ENCODE measurements at regions not wholly inside any gene's neighbourhood (a gene's known extent, or its start where the extent isn't known, plus 50 kb on each side); places are given as distances from the start of the nearest gene placed in this dataset.
A peak's percentile ranks its signal among the peaks of the same experiment; 100 is the strongest.

GRCh38 chr1:96236156-96236739 is 485.3 kb upstream of the PTBP2 start:
- H3K36me3 ChIP-seq (ENCODE audit: control insufficient read depth, insufficient read depth, low read length): no peaks in the 10 kb centered on the region
- ChIA-PET CTCF (interaction anchor here (0.6 to 2.1 kb wide), 17 partner anchors 9 to 815 kb away, joined by 3 to 8 read pairs (median 3); no protein-coding TSS in a partner anchor), POLR2A (no interaction called here)
- TF ChIP-seq CTCF (IDR thresholded peaks at IDR 0.05; ENCODE audit: insufficient read depth, low read depth, low read length): peak; percentile 55
- no peak overlapping the region for H3K4me3 ChIP-seq (ENCODE audit: low read depth, low read length)
- H3K27me3 ChIP-seq (ENCODE audit: control insufficient read depth, insufficient read depth, low read length): 0 out of 2 replicates have a peak, but pooled peaks cover 2% of the 10 kb centered on the region
- peak; percentile 17 for DNase-seq (ENCODE audit: low read depth)

- Histone ChIP-seq H3K36me3 (ENCODE audit: control insufficient read depth, insufficient read depth, low read length) (no peaks in the 10 kb centered on the region), H3K27me3 (ENCODE audit: control insufficient read depth, insufficient read depth, low read length) (0 out of 2 replicates have a peak, but pooled peaks cover 2% of the 10 kb centered on the region), H3K4me3 (ENCODE audit: low read depth, low read length) (no peak overlapping the region)
- TF ChIP-seq CTCF (IDR thresholded peaks at IDR 0.05; ENCODE audit: insufficient read depth, low read depth, low read length): no peak
- ChIA-PET CTCF (no interaction called here), POLR2A (no interaction called here)
- DNase-seq (ENCODE audit: low read depth): no peak
These were observed 483.2 kb upstream of the PTBP2 start for GRCh38 chr1:96238426-96238825.

GRCh38 chr1:96240438-96240837 is 481.1 kb upstream of the PTBP2 start:
- ChIA-PET POLR2A (no interaction called here), CTCF (no interaction called here)
- TF ChIP-seq CTCF (IDR thresholded peaks at IDR 0.05; ENCODE audit: insufficient read depth, low read depth, low read length): no peak
- Histone ChIP-seq H3K4me3 (ENCODE audit: low read depth, low read length) (no peak overlapping the region), H3K36me3 (ENCODE audit: control insufficient read depth, insufficient read depth, low read length) (no peaks in the 10 kb centered on the region), H3K27me3 (ENCODE audit: control insufficient read depth, insufficient read depth, low read length) (0 out of 2 replicates have a peak, but pooled peaks cover 2% of the 10 kb centered on the region)
- no peak for DNase-seq (ENCODE audit: low read depth)

GRCh38 chr1:96253246-96254035 is 468.1 kb upstream of the PTBP2 start:
- Histone ChIP-seq H3K4me3 (ENCODE audit: low read depth, low read length) (no peak overlapping the region), H3K36me3 (ENCODE audit: control insufficient read depth, insufficient read depth, low read length) (no peaks in the 10 kb centered on the region), H3K27me3 (ENCODE audit: control insufficient read depth, insufficient read depth, low read length) (no peaks in the 10 kb centered on the region)
- DNase-seq (ENCODE audit: low read depth): peak; percentile 5
- ChIA-PET POLR2A (no interaction called here), CTCF (interaction anchor here (0.8 to 1.6 kb wide), 2 partner anchors 17 kb away, joined by 3 to 5 read pairs; no protein-coding TSS in a partner anchor)
- TF ChIP-seq CTCF (IDR thresholded peaks at IDR 0.05; ENCODE audit: insufficient read depth, low read depth, low read length): no peak

- ChIA-PET POLR2A (no interaction called here), CTCF (no interaction called here)
- Histone ChIP-seq H3K36me3 (ENCODE audit: control insufficient read depth, insufficient read depth, low read length) (no peaks in the 10 kb centered on the region), H3K27me3 (ENCODE audit: control insufficient read depth, insufficient read depth, low read length) (no peaks in the 10 kb centered on the region), H3K4me3 (ENCODE audit: low read depth, low read length) (no peak overlapping the region)
- no peak for DNase-seq (ENCODE audit: low read depth)
- no peak for TF ChIP-seq CTCF (IDR thresholded peaks at IDR 0.05; ENCODE audit: insufficient read depth, low read depth, low read length)
These were observed 465.3 kb upstream of the PTBP2 start for GRCh38 chr1:96256130-96256790.

Data from BJ (cell line).